GM18861 (cell line): ENCODE measurements at regions not wholly inside any gene's neighbourhood (a gene's known extent, or its start where the extent isn't known, plus 50 kb on each side); places are given as distances from the start of the nearest gene placed in this dataset.

Source experiments
- ATAC-seq: cut with Tn5 transposase; IDR thresholded peaks from one replicate; pipeline ENCODE4 v1.9.1; 2021; ENCODE audit not compliant: unreplicated experiment

GRCh38 chr2:146868051-146868450 lies 976.8 kb upstream of the ACVR2A start:
- ATAC-seq: no peak

- ATAC-seq: no peak
Observed at GRCh38 chr2:146867477-146867986, 977.3 kb upstream of the ACVR2A start.

DNA sequence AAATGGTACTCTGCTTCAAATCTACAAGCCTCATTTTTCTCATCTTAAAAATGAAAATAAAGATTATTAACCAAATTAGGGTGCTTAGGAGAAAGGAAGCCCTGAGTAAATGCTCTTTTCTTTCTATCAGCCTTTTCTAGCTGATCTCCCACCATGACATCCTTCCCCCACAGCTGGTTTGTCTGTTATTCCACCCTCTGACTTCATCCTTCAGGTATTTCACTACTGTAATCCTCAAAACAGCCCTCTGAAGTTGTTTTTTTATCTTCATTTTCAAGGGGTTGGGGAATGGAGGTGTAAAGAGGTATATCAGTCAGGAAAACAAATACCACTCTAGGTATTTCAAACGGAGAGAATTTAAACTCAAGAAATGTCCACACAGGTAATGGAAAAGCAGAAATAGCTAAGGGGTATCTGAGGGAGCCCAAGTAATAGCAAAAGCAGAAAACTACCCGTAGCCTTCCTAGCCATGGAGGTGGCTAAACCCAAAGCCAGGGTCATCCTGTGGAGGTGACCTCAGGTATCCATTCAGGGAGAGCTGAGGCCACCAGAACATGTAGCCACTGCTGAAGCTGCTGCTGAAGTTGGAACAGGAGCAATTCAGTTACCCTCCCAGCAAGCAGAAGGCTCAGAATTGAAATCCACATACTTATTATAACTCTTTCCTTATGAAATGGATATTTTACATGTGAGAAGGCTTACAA lies 990.9 kb upstream of the ACVR2A start:
- no peak for ATAC-seq

DNA sequence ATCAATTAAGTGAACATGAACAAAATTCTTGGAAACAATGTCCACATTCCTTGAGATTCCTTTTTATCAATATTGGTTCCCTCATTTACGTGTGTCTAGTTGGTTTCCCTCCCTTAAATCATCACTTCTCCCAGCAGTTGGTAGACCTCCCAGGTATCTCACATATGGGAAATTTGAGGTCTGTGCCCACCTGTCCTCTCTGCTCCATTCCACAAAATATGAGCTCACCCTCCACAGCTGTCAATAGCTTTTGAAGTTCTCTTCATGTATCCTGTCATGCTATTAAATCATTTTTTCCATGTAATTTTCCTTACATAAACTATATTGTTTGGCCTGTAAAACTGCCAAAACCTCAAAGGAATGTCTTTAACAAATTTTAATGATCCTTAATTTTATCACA lies 992.2 kb upstream of the ACVR2A start:
- ATAC-seq: no peak

GRCh38 chr2:146850746-146851145 lies 994.1 kb upstream of the ACVR2A start:
- no peak for ATAC-seq

- no peak for ATAC-seq
Observed at GRCh38 chr2:146847846-146848245, 997.0 kb upstream of the ACVR2A start.

DNA sequence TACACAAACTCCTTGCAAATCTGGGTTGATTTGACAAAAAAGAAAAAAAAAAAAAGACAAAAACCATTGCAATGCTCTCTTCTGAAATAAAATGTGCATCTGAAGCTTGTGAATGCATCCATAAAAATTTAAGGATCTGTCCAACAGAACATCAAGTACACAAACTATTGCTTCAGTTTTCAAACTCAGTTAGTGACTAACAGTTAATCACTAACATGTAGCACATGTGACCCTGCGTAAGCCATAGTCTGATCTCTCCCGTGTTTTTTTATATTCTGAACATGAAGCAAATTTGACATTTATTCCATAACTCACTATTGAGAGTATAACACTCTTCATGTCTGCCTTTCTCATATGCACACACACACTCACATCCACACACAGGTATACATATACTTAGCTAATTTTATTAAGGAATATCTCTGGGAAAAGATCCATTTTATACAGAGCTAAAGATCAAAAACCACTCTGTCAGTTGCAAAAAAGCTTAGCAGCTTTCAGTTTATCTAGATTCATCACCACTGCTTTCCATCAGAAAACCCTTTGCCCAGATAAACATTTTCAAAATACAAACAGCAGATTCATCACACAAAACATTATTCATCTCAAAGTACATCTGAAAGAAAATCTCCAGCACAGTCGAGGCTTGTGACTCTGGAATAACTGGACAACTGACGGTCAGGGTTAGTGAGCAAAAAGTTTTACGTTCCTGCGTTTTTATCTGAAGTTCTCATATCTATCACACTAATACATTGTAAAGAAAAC lies 1000.4 kb upstream of the ACVR2A start:
- no peak for ATAC-seq

- no peak for ATAC-seq
Observed at GRCh38 chr2:146837857-146838256, 1007.0 kb upstream of the ACVR2A start.

- no peak for ATAC-seq
Observed at GRCh38 chr2:146826388-146826787, 1018.4 kb upstream of the ACVR2A start.

- ATAC-seq: no peak
Observed at GRCh38 chr2:146821836-146822316, 1023.0 kb upstream of the ACVR2A start.

DNA sequence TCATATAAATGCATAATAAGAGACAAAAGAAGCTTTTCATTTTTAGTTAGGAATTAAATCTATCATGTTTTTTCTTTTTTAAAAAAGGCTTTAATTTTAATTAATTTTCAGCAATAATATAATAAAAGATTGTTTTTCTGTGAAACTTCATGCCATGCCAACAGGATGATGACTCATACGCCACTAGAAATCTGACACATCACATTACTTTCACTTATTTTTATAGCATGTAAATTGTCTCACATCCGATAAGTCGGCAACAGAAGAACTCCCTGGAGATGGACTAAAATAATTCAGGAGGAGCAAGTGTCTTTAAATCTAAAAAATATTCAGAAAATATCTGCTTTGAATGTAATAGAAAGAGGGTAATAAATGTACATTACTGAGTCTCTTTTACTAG lies 1024.2 kb upstream of the ACVR2A start:
- no peak for ATAC-seq

DNA sequence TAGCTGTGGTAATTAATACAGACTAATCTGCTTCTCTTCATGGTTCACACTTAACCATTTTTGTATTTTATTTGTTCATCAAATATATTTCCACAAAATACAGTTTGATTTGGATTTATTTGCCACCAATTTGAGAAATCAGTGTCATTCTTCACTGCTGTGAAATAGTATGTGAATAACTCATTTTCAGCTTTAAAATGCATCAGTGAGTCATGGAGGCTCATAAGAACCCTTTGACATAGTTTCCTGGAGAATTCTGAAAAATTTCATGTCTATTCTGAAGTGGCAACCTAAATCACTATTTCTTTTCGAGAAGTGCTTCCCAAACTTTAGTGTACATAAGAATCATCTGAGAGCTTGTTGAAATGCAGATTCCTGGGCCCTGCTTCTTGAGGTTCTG lies 1026.7 kb upstream of the ACVR2A start:
- no peak for ATAC-seq

DNA sequence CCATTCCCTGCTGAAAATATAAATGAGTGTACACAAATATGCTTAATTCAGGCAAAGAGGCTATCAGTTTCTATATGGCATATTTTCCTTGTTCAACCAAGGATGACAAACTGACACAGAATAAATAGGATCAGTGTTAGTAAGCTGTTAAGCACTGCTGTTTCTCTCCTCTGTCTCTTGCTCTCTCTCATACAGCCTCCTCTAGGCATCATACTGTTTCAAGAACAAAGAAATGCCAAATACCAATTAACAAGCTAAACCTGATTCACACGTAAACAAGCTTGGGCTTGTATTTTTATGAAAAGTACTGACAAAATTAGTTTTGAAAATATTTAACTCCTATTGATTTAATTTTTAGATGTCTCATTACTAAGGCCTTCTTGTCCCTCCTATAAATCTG lies 1027.2 kb upstream of the ACVR2A start:
- ATAC-seq: no peak

DNA sequence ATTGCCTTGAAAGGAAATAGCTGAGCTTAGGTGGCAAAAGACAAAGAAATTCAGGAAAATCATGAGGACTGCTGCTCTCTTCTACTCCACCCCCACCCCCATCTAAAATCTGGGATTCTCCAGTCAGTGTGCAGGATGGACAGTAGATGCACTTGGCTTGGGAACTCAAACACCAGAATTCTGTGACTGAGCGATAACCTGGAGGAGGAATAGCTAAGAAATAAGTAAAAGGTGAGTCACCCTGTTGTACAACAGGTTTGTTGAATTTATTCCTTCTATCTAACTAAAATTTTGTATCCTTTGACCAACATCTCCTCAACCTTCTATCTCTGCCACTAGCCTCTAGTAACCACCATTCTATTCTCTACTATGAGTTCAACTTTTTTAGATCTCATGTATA lies 1029.9 kb upstream of the ACVR2A start:
- no peak for ATAC-seq

DNA sequence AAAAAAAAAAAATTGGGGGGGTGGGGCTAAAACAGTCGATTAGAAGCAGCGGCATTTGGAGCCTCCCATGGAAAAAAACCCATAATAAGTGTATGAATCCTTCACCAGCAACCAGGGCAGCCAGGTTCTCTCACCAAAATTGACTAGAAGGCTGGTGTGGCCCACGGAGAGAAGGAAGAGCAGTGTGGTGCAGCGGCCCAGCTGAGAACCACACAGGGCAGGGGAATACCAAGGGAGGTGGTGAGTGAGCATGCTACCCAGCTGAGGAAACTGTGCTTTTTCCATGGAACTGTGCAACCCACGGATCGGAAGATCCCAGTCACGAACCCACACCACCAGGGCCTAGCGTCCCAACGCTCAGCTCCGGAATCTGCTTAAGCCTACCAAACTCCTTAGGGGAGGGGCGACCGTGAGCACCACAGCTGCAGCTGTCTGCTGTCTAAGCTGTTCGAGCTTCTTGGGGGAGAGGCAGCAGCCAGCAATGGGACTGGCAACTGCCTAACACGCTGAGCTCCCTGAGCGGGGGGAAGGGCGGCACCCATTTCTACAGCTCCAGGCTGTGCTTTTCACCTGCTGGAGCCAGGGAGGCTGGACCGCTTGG lies 1037.2 kb upstream of the ACVR2A start:
- ATAC-seq: no peak

- ATAC-seq: no peak
Observed at GRCh38 chr2:146806364-146807005, 1038.3 kb upstream of the ACVR2A start.

DNA sequence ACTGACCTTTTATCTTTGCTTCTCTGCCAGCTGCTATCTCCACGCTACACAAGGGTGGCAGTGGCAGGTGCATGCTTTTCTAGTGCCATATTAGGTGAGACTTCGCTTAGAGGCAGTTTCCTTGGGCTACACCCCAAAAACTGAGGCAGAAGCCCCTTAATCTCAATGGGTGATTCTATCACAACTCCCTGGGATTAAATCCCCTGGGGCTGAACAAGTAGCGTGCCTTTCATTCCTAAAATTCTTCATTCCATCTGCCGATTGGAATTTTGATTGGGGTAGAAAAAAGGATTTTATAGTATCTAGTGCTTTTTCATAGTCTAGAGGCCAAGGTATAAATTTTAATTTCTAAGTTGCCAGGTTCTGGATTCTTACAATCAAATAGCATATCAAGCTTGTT lies 1040.5 kb upstream of the ACVR2A start:
- ATAC-seq: no peak

DNA sequence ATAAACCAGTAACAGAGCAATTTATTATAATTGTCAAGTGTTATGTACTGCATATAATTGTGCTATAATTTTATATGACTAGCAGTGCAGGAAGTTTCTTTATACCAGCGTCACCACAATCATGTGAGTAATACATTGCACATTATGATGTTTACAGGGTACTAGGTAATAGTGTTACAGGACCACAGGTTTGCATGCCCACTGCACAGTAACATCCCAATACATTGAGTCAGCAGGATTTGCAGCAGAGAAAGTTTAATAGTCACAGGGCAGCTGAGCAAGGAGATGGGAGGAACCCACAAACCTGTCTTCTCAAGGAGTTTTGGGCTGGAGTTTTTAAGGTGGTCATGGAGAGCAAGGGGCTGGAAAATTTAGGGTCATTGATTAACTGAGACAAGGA lies 1042.9 kb upstream of the ACVR2A start:
- ATAC-seq: no peak

GRCh38 chr2:146786396-146786795 lies 1058.4 kb upstream of the ACVR2A start:
- ATAC-seq: no peak

DNA sequence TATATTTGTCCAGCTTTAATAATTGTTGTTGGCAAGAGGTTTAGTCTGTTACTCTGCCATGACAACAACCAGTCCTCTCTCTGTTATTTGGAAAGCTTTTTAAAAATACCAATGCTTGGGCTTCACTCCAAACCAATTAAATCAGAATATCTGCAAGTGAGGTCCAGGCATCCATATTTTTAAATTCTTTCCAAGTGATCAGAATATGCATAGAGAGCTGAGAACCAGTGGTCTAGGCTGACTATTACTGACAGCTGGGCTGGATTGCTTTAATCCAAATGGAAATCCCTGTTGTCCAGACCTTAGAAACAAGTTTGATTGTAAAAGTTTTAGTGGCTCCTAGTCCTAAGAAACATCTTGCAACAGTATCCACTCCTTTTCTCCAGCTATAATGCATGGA lies 1059.7 kb upstream of the ACVR2A start:
- ATAC-seq: no peak

DNA sequence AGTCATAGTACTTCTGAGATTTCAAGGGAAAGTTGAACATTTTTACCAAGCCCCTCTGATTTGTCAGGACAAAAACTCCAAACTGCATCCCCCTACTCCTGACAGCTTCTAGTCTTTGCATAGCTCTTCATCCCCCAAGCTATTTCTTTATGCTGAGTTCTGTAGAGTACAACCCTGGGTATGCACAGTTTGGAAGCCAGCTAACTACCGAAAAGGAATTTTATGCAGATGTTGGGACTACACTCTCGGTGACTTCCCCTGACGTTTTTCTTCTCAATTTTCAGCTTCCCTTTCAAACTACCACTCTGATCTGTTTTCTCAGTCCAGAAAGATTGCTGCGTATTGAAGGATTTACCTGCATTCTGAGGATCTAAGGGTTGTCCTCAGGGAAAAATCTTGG lies 1060.2 kb upstream of the ACVR2A start:
- ATAC-seq: no peak
